Stimulated activated CD8-positive, alpha-beta memory T cell treated with anti-CD3 and anti-CD28 coated beads, Interleukin-7, amount 100 ng/mL, for 4 hours (primary cell): ENCODE measurements at regions not wholly inside any gene's neighbourhood (a gene's known extent, or its start where the extent isn't known, plus 50 kb on each side); places are given as distances from the start of the nearest gene placed in this dataset.

ENCODE experiments used
- DNase-seq, 2 donors: peaks; one replicate each; pipeline ENCODE4 v3.0.0-alpha.2; 2020; ENCODE audit warnings: low read depth in 2 of 2

DNA sequence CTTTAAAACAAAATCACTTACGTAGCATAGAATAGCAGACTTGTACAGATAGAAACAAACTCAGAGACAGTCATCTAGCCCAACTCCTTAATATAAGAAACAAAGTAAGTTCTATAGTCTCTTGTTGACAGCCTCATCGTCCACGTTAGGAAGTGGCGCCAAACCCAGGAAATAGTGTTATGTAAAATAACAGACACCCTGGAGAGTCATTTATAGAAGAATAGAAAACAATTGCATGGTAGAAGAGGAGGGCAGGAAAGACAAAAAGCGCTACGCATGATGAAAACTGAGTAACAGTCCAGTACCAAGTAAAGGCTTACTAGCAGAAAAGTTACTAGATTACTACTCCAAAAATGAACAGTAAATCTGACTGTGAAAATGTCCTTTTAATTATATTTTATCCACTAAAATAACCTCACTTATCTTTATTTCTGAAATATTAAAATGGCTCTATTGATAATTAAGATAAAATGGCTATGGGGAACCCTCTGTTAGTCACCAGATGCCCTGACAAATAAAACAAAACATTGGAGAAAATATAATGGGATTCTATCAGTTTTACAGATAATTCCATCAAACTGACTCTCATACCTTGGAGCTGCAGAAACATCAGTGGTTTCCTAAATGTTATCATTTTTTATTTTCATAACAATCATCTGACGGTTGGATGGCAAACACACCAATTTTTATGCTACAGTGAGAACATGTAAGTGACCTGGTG is 434.0 kb upstream of the C9orf72 start:
- no peak for DNase-seq

DNA sequence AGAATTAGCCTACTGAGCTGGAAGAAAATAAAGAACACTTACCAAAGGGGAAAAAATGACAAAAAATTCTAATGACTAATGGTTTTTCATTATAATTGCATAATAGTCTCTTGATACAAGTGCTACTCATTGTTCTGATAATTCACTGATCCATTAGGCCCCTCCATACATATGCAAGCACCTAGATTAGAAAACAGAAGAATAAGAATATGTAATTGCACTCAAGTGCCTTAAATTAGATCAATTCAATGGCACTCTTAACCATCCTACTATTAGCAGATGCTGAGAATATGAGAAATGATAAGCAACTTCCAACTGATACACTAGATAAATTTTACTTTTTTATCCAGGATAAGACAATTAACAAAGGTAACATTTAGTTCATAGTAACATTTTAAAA is 440.9 kb upstream of the C9orf72 start:
- DNase-seq = no peak

DNA sequence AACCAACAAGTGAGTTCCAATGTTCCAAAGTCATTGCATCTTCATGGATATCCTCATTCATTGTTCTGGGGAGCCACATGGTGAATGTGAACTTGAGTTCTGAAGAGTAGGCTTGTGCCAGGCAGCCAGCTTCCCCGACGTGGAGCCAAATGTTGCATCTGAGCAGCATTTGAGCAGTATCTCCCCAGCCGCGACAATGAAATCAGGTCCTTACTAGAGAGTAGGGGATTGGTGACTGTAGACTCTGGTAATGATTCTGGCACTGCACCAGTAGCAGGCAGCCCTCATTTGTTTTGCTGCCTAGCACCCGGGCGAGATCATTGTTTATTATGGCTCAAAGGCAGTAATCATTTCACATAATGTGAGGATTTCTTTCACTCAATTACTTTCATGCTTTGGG is 451.4 kb upstream of the C9orf72 start:
- DNase-seq = no peak

DNA sequence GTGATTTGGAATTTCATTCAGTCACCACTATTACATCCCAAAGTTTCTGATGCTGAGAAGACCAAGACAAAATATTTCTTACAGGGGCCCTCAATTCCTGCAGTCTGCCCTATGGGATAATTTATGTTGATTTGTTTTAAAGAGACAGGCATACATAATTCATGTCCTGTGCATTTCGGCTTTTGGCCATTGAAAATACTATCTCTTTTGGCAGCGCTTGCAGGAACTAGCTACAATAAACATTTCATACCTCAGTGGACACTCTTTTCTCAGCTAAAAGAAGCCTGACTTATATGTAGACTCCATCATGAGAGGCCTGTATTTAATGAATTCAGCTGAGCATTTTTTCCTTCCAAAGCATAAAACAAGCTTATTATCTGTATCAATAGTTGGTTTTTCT is 451.9 kb upstream of the C9orf72 start:
- DNase-seq = no peak

DNA sequence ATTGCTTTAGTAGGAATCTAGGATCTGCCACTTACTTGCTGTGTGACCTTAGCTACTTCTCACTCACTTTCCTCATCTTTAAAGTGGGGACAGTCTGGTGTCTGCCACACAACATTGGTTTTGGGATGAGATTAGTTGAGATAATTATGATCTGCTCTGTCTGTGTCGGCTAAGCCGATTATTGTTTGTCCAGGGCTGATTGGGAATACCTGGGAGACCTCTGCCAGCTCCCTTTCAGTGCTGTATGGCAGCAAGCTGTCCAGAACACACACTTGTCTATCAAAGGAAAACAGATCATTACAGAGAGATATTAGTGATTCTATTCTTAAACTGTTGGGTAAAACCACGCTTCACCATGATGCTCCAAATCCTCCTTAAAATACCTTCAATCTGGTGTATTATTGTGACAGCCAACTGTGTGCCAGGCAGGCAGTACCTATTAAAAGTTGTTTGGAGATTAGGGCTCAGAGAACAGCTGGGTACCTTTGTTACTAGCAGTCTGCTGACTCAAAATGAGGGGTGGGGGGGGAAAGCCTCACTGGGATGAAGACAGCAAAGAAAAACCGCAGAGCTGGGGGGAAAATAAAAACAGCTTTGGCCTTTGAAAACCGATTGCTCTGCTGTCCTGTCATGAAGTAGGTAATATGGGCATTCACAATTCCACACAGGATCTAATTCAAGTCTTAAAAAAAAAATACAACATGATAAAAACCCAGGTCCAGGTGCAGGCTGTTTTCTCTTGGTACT is 458.4 kb upstream of the C9orf72 start:
- DNase-seq = no peak

DNA sequence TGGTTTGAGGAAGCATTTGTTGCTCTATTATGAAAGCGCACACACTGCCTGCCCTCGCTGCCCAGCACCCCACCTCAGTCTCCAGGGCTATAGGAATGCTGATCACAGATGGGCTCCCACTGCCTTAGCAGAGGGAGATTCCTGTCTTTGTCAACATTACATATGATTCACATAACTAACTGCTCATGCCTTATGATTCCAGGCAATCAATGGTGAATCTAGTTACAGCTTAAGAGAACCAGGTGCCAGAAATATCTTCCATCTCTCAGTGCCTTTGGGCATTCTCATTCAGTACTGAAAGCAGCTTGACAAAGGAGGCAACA is 458.9 kb upstream of the C9orf72 start:
- DNase-seq = no peak

DNA sequence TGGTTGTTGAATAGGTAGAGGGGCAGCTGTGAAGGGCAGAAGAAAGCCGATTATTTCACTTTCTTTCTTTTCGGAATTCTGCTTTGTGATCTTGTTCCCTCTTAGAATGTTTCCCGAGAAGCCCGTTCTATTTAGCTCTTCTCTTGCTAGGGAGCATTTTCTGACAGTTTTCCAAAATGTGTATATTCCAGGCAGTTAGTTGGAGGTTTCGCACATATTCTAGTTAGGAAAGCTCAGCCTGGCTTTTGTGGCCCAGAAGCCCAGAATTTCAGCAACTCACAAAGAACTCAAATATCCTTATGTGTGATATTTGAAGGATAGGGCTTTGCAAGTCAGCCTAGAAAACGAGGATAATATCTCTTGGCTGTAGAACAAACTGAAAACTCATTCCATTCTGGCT is 461.0 kb upstream of the C9orf72 start:
- no peak for DNase-seq

DNA sequence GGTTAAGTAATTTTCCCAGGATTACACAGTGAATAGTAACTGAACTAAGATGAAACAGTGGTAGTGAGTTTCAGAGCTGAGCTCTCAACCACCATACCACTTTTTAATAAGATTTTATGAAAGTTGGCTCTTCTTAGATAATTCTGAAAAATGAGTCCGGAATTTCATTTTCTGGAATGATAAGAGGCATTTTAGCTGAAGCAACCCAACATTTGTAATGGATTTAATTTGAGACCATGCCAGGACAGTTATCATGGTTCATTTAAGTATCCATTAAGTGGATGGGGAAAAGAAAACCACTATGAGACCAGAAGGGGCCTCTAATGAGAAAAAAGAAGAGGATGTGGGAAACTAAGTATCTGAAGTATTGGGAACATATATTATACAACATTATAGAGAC is 464.7 kb upstream of the C9orf72 start:
- no peak for DNase-seq

DNA sequence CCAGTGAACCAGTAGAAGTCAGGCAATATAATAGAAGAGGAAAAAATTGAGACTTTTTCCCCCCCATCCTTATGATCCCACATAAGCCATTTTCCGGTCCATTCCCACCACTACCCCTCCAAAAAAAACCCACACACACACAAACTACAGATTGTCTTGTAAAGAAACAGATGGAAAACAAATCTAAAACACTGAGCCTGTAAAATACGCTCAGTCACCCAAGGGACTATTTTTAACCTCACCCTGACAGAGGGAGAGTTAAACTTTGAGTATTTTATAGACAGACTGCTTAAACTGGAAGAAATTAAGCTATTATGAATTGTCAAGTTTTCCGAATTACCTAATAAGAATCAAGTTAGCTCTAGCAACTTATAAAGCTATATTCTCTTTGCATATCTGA is 471.8 kb upstream of the C9orf72 start:
- DNase-seq = no peak

DNA sequence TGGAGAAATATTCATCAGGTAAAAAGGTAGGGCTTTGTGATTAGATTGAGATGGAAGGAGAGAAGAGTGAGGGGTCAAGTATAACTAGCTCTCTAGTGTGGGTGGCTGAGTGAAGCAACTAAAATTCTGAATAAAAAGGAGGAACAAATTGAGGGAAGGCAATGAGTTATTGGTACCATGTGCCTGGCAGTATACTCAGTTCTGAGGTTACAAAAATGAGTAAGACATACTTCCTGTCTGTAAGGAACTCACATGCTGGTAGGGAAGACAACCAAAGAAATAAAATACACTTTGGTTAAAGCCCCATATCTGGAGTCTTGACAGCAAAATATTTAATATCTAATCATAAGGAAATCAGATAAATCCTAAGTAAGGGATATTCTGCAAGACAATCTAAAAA is 476.8 kb upstream of the C9orf72 start:
- no peak for DNase-seq

DNA sequence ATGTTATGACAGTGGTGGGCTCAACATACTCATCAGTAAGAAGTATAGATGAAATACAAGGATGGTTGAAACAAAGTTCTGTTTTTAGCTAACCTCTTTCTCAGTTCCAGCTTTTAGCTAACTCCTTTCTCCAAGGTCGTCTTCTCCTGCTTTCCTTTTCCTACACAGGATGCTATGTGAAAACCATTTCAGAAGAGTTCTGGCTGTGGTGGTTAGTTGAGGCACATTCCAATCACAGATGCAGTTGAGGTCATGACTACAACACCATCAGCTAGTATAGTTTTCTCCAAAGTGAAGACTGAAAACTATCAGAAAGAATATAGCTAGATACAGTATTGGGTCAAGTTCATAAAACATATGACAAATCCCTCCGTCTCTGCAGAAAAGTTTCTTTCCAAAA is 477.7 kb upstream of the C9orf72 start:
- DNase-seq = no peak

DNA sequence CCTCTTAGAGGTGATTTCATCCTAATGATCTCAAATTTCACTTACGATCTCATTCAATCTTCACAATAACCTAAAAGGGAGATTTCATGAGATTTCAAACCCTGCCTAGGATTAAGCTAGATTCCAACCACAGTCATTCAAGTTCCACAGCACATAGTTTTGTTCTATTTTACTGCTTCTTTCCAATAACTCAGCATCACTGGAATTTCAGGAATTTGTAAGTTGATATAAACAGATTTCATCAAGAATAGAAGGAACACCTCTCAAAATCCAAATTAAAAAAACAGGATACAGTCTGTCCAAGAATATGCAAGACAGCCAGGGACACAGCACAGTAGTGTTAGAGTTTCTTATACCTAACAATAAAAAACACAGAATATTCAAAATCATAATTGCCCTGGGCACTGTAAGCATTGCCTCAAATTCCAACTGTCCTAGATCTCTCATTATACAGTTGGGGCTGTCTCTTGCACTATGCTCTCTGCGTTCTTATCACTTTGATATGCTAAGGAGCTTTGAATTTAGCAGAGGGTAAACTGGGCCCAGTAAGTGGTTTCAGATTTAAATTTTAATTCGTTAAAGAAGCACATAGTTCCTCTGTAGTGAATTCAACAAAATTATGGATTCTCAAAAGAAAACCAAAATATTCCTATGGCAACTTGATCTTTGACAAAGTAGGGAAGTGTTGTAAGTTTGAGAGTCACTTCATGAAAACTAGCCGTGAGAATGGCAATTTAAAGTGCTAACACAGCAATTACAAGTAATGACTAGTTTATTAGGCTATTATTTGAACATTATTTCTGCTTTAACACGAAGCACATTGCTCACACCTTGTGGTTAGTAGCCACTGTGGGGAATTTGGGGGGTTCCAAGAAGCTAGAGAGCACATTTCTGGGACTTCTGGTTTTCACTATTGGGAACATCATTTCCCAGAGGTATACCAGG is 478.6 kb upstream of the C9orf72 start:
- DNase-seq = no peak

DNA sequence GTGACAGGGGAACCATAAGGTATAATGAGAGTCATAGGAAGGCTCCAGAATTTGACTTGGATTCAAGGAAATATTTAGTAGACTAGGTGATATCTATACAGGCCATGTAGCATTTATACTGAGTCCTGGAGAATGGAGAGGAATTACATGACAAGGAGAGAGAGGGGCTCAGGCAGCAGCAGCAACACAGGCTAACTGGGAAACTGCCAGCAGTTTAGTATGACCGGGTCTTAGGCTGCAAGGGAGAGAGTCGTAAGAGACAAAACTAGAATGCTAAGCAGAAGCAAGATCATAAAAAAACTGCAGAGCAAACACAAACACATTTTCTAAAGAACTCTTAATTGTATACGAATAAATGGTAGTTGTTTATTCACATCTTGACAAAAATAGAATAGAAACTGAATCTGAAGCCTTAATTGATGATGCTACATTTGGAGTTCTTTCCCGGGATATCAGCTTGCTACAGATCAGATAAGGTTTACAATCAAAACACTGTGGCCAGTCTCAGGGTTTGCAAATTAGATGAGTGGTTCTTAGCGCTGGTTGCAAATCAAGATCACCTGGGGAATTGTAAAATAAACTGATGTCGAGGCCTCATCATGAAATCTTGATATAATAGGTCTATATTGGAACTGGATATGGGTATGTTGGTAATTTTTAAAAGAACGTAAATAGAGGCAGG is 480.0 kb upstream of the C9orf72 start:
- no peak for DNase-seq

DNA sequence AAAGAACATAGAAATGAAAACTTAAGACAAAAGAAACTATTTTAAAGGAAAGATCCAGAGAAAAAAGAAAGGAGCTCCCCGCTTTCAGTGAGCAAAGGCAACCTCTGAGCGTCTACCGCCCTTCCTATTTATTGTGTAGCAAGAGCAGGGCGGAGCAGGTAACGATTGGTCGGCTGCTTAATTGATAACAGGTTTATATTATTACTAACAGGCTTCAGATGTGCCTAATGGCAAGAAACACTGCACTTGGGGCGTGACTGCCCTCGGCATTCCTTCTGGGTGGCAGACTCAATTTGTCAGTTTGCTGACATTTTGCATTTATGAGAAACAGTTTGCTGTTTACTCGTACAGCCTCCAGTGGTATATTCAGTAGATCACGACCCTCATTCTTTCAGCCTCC is 482.7 kb upstream of the C9orf72 start:
- no peak for DNase-seq

DNA sequence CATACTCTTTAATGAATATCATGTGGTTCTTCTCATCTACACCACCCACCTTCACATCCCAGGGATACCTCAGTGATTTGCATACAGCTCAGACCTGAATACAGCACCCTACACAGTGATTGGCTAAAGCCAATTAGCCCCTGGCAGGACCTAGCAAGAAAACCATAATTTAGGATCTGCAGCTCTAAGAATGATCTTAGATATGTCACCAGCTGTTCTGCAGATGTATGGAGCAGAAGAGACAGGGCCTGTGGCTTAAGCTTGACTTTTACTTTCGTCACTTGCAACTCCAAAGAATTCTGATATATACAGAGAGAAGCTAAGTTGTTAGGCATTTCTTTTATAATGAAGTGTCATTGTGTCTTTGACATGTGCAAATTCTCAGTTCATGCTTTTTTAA is 483.2 kb upstream of the C9orf72 start:
- no peak for DNase-seq

DNA sequence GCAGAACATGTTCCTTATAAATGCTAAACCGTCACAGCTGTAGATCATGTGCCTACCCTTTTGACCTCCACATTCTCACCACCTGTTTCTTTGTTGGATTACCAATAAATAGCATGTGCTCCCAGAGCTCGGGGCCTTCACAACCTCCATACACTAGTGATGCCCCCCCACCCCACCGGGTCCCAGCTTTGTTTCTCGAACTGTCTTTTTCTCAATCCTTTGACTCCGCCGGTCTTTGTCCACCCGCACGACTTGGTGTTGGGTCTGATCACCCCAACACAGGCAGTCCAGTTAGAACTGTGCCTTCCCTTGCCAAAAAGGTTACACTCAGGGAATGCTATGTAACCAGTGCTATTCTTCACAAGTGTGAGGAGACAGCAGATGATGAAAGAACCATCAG is 485.9 kb upstream of the C9orf72 start:
- no peak for DNase-seq

DNA sequence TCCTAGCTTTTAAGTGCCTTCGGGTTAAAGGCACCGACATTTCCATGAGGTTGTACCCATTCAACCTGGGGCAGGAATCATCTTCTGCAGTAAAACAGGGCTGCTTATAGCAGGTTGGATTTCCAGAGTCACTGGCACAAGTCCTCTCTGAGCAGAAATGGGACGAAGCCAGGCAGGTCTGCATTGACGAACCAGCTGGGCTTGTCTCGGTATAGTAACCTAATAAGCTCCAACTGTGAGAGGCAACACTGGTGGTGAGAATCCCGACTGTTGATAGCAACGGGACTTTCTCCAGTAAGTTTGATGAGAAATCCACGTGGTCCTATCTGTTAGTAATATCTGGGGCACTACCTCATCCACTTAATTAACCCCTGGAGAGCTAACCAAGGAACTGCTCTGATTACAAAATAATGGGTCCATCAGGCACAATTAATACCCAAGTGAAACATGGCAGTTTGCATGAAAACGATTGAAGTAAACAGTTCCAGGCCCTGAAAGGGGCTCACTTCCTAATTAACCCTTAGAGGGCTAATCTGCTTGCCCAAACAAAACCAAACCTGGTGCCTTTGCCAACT is 491.0 kb upstream of the C9orf72 start:
- no peak for DNase-seq

DNA sequence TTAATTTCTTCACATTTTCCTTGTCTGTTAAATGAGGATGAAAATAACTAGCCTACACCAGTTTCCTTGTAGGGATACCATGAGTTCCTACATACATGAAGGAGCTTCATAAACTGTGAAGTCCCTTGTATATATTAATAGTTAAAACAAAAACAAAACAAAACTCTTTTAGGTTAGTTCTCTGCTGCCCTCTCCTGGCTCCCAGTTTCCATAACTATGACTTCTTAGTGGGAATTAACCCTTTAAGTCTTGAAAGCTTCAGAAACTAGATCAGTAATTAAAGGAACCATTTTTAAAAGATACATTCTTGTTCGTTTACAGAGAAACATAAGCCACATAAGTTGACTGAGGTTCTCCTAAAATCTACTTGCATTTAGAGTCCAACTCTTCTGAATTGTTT is 500.0 kb upstream of the C9orf72 start:
- no peak for DNase-seq

DNA sequence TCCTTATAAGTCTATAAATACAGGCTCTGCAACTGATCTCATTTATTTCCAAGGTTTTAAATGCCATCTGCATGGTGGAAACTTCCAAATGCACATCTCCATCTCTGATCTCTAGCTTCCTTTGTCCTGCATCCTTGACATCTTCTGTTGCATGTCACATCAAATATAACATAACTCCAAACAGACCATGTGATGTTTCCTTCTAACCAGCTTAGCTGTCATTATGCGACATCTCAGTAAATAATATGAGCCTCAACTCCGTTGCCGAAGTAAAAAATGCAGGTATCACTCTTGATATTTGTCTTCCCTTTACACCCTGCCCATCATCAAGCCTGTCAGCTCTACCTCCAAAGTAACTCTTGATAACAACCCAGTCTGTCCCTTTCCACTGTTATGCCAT is 506.4 kb upstream of the C9orf72 start:
- no peak for DNase-seq

DNA sequence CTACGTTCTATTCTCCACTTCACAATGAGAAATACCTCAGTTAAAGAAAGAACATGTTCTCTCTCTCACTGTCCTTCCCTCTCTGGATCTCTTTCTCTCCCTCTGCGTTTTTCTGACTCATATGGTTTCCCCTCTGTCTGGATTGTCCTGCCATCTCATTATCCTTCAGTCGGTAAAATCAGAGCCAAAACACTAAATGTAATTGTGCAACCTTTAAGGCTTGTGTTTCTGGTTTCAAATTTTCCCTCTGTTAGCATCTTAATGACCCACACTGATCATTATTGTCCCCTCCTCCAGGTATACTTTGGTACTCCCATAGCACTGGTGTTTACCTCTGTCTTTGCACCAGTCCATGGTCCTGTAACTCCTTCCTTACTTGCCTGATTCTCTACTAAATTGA is 509.4 kb upstream of the C9orf72 start:
- DNase-seq = no peak

DNA sequence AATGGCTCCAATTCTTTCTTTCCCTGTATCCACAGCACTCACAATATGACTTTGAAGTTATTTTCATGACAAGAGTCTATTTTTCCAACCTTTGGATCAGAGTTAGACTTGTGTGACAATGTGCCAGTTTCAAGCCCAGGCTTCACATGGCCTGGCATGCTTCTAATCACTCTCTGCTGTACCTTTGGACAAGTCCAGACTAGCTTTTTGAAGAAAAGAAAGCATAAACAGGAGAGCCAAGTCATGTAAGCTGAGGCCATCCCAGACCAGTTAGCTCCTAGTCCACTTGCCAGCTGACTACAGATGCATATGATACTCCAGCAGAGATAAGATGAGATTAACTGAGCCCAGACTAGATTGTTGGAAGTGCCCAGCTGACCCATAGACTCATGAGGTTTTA is 513.6 kb upstream of the C9orf72 start:
- DNase-seq = no peak
